RWPE1 (cell line): ENCODE measurements at regions not wholly inside any gene's neighbourhood (a gene's known extent, or its start where the extent isn't known, plus 50 kb on each side); places are given as distances from the start of the nearest gene placed in this dataset.

Experiments used
- CTCF ChIA-PET: fragments of 350-600 bp; sonication (Branson Sonifier 250); formaldehyde crosslinking; extraction: SDS; loops from one replicate; lab custom pipeline; 2021; lab: Yijun Ruan, JAX
- POLR2A ChIA-PET: fragments of 400-600 bp; formaldehyde crosslinking; extraction: SDS; loops from one replicate; lab custom pipeline; 2020; ENCODE audit warnings: antibody characterized with exemption; ENCODE audit not compliant: low non-redundant PET; lab: Yijun Ruan, JAX
- DNase-seq: peaks from one replicate; pipeline ENCODE4 v3.0.0; 2012; ENCODE audit warnings: low spot score
- H3K27ac ChIP-seq: fragments of 450-650 bp; 2 replicates; pipeline ENCODE4 v1.5.1; 2017
- TF ChIP-seq, protein P1 (sequence below): fragments of 450-650 bp; conservative IDR thresholded peaks from 2 replicates; pipeline ENCODE4 v1.5.1; 2017; ENCODE audit warnings: low read depth, mild to moderate bottlenecking

GRCh38 chr16:60485872-60486489 lies 1550.3 kb downstream of the CDH8 start:
- CTCF ChIA-PET, result no interaction called here
- no peak overlapping the region for H3K27ac ChIP-seq
- POLR2A ChIA-PET, result no interaction called here
- no peak for DNase-seq
- TF ChIP-seq, protein P1, sequence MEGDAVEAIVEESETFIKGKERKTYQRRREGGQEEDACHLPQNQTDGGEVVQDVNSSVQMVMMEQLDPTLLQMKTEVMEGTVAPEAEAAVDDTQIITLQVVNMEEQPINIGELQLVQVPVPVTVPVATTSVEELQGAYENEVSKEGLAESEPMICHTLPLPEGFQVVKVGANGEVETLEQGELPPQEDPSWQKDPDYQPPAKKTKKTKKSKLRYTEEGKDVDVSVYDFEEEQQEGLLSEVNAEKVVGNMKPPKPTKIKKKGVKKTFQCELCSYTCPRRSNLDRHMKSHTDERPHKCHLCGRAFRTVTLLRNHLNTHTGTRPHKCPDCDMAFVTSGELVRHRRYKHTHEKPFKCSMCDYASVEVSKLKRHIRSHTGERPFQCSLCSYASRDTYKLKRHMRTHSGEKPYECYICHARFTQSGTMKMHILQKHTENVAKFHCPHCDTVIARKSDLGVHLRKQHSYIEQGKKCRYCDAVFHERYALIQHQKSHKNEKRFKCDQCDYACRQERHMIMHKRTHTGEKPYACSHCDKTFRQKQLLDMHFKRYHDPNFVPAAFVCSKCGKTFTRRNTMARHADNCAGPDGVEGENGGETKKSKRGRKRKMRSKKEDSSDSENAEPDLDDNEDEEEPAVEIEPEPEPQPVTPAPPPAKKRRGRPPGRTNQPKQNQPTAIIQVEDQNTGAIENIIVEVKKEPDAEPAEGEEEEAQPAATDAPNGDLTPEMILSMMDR, result no peak

DNA sequence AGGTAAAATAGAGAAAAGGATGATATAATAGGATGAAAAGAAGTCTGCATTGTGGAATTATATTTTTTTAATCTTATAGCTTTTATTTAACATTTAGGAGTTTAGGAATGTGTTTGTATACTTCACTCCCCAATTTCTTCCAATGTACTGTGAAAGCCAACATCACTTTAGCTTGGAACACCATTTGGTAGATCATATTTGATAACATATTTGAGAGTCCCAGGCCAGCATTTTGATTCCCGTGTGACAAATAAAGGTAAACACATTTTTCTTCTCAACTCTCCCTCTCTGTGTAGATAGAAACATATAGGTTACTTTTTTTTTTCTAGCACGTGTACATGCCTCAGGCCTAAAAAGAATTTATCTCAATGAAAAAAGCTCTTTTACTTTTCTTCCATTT lies 1551.3 kb downstream of the CDH8 start:
- TF ChIP-seq, protein P1, result no peak
- POLR2A ChIA-PET, result no interaction called here
- no peak overlapping the region for H3K27ac ChIP-seq
- DNase-seq, result no peak
- CTCF ChIA-PET, result no interaction called here

- TF ChIP-seq, protein P1, result no peak
- POLR2A ChIA-PET, result no interaction called here
- CTCF ChIA-PET, result interaction anchor here (0.5 kb wide), 1 partner anchor 149 kb away, joined by 4 read pairs; no protein-coding TSS in a partner anchor
- no peak for DNase-seq
- H3K27ac ChIP-seq, result no peak overlapping the region
These were observed 1554.6 kb downstream of the CDH8 start for GRCh38 chr16:60481591-60481990.

GRCh38 chr16:60478810-60479209 lies 1557.4 kb downstream of the CDH8 start:
- DNase-seq, result no peak
- TF ChIP-seq, protein P1, result no peak
- no peak overlapping the region for H3K27ac ChIP-seq
- ChIA-PET POLR2A (no interaction called here), CTCF (no interaction called here)

GRCh38 chr16:60463986-60464385 lies 1572.3 kb downstream of the CDH8 start:
- CTCF ChIA-PET, result no interaction called here
- H3K27ac ChIP-seq, result no peak overlapping the region
- DNase-seq, result no peak
- POLR2A ChIA-PET, result no interaction called here
- TF ChIP-seq, protein P1, result no peak

DNA sequence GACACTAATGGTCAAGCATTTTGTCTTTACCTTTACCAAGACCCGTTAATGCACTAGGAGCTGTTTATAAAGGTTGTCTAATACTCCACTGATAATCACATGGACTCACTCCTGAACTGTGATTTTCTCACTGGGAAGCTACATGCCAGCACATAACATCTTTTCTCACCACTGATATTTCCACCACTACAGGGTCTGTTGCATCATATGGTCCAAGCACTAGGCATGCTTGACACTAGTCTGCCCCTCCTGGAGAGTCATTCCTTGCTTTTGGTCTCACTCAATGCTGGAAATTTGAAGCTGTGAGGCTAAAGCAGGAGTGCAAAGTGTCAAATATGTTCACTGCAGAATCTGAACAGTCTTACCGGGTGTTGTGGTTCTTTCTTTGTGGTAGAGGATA lies 1576.8 kb downstream of the CDH8 start:
- no peak for DNase-seq
- no peak overlapping the region for H3K27ac ChIP-seq
- POLR2A ChIA-PET, result no interaction called here
- CTCF ChIA-PET, result no interaction called here
- TF ChIP-seq, protein P1, result no peak

GRCh38 chr16:60458255-60458654 lies 1578.0 kb downstream of the CDH8 start:
- POLR2A ChIA-PET, result no interaction called here
- no peak overlapping the region for H3K27ac ChIP-seq
- TF ChIP-seq, protein P1, result no peak
- CTCF ChIA-PET, result interaction anchor here (0.6 kb wide), 1 partner anchor 10 kb away, joined by 3 read pairs; no protein-coding TSS in a partner anchor
- no peak for DNase-seq
